ENCODE measurements at regions not wholly inside any gene's neighbourhood (a gene's known extent, or its start where the extent isn't known, plus 50 kb on each side); places are given as distances from the start of the nearest gene placed in this dataset.

DNA sequence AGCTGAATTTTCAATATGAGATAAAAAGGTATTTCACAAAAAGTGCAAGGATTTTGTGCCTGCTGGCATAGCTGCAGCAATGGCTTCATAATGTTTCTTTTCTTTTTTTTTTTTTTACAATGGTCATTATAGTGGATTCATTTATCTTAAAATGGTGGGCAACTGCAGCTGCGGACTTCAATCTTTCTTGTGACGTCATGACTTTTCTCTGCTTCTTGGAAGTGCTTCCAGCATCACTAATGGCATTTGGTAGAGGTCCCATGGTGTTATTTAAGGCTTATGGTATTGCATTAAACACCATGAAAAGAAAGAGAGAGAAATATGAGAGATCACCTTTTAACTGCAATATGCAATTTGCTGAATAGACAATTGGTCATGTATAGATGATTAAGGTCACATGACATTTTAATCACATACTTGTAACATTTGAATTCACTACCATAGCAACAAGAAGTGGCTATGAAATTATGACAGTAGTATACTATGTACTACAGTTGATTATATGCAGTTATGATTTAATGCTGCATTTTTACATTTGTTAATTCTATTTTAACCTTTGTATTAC is 684.0 kb upstream of the AADAT start:
- Mint-ChIP-seq H3K27ac (ENCODE audit: unreplicated experiment) (no peak overlapping the region), H3K4me3 (ENCODE audit: unreplicated experiment) (no peak overlapping the region), H3K36me3 (ENCODE audit: unreplicated experiment) (no peaks in the 10 kb centered on the region), H3K9me3 (ENCODE audit: unreplicated experiment) (no peaks in the 10 kb centered on the region), H3K27me3 (ENCODE audit: unreplicated experiment) (no peaks in the 10 kb centered on the region), H3K4me1 (ENCODE audit: low read depth, unreplicated experiment) (no peaks in the 10 kb centered on the region)
- no peak for TF ChIP-seq CTCF (IDR thresholded peaks at IDR 0.05; ENCODE audit: partially characterized antibody, unreplicated experiment)
- no peak for DNase-seq

- H3K4me1 Mint-ChIP-seq (ENCODE audit: low read depth, unreplicated experiment), result no peaks in the 10 kb centered on the region
- no peaks in the 10 kb centered on the region for H3K27me3 Mint-ChIP-seq (ENCODE audit: unreplicated experiment)
- TF ChIP-seq CTCF (IDR thresholded peaks at IDR 0.05; ENCODE audit: partially characterized antibody, unreplicated experiment), result no peak
- no peak overlapping the region for H3K27ac Mint-ChIP-seq (ENCODE audit: unreplicated experiment)
- H3K36me3 Mint-ChIP-seq (ENCODE audit: unreplicated experiment), result no peaks in the 10 kb centered on the region
- H3K4me3 Mint-ChIP-seq (ENCODE audit: unreplicated experiment), result no peak overlapping the region
- DNase-seq, result no peak
- H3K9me3 Mint-ChIP-seq (ENCODE audit: unreplicated experiment), result no peaks in the 10 kb centered on the region
These were observed 682.7 kb upstream of the AADAT start for GRCh38 chr4:170772429-170772828.

DNA sequence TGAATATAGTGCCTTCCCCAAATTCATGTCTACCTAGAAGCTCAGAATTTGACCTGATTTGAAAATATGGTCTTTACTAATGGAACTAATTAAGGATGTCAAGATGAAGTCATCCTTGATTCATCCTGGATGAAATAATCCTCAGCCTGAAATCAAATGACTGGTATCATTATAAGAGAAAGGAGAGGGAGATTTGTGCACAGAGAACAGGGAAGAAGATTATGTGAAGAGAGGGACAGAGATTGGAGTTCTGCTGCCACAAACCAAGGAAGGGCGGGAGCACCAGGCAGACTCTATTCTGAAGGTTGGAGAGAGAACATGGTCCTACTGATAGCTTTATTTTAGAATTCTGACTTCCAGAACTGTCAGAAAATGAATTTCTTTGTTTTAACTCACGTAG is 680.9 kb upstream of the AADAT start:
- no peak for DNase-seq
- Mint-ChIP-seq H3K36me3 (ENCODE audit: unreplicated experiment) (no peaks in the 10 kb centered on the region), H3K4me1 (ENCODE audit: low read depth, unreplicated experiment) (no peaks in the 10 kb centered on the region), H3K4me3 (ENCODE audit: unreplicated experiment) (no peak overlapping the region), H3K9me3 (ENCODE audit: unreplicated experiment) (no peaks in the 10 kb centered on the region), H3K27me3 (ENCODE audit: unreplicated experiment) (no peaks in the 10 kb centered on the region), H3K27ac (ENCODE audit: unreplicated experiment) (no peak overlapping the region)
- TF ChIP-seq CTCF (IDR thresholded peaks at IDR 0.05; ENCODE audit: partially characterized antibody, unreplicated experiment), result no peak

GRCh38 chr4:170769862-170770261 is 680.1 kb upstream of the AADAT start:
- H3K27me3 Mint-ChIP-seq (ENCODE audit: unreplicated experiment), result no peaks in the 10 kb centered on the region
- no peak for DNase-seq
- TF ChIP-seq CTCF (IDR thresholded peaks at IDR 0.05; ENCODE audit: partially characterized antibody, unreplicated experiment), result no peak
- H3K27ac Mint-ChIP-seq (ENCODE audit: unreplicated experiment), result no peak overlapping the region
- no peaks in the 10 kb centered on the region for H3K9me3 Mint-ChIP-seq (ENCODE audit: unreplicated experiment)
- H3K4me3 Mint-ChIP-seq (ENCODE audit: unreplicated experiment), result no peak overlapping the region
- H3K36me3 Mint-ChIP-seq (ENCODE audit: unreplicated experiment), result no peaks in the 10 kb centered on the region
- H3K4me1 Mint-ChIP-seq (ENCODE audit: low read depth, unreplicated experiment), result no peaks in the 10 kb centered on the region

- Mint-ChIP-seq H3K4me1 (ENCODE audit: low read depth, unreplicated experiment) (no peaks in the 10 kb centered on the region), H3K9me3 (ENCODE audit: unreplicated experiment) (no peaks in the 10 kb centered on the region), H3K27me3 (ENCODE audit: unreplicated experiment) (no peaks in the 10 kb centered on the region), H3K27ac (ENCODE audit: unreplicated experiment) (no peak overlapping the region), H3K4me3 (ENCODE audit: unreplicated experiment) (no peak overlapping the region), H3K36me3 (ENCODE audit: unreplicated experiment) (peaks cover 11% of the 10 kb centered on the region)
- TF ChIP-seq CTCF (IDR thresholded peaks at IDR 0.05; ENCODE audit: partially characterized antibody, unreplicated experiment), result no peak
- no peak for DNase-seq
These were observed 669.2 kb upstream of the AADAT start for GRCh38 chr4:170758988-170759387.
